WTC11 (cell line): ENCODE measurements at regions not wholly inside any gene's neighbourhood (a gene's known extent, or its start where the extent isn't known, plus 50 kb on each side); places are given as distances from the start of the nearest gene placed in this dataset.

ENCODE experiments used
- ATAC-seq: fragments of 200-7000 bp; cut with Tn5 transposase; 2 replicates; pipeline ENCODE4 v1.10.0; 2021; ENCODE audit warnings: mild to moderate bottlenecking, moderate library complexity
- CTCF ChIA-PET: fragments of 300-600 bp; sonication (Branson Sonifier 250); formaldehyde crosslinking; loops from one replicate; lab custom pipeline; 2021; ENCODE audit warnings: antibody characterized with exemption; lab: Charles Lee
- POLR2A ChIA-PET: fragments of 350-600 bp; sonication (Branson Sonifier 250); formaldehyde crosslinking; loops from one replicate; lab custom pipeline; 2021; ENCODE audit warnings: antibody characterized with exemption; lab: Charles Lee
- DNase-seq: peaks from one replicate; pipeline ENCODE4 v3.0.0; 2021; ENCODE audit warnings: low spot score
- H3K27ac Mint-ChIP-seq: 2 replicates; pipeline ENCODE4 v1.8.0; 2021; ENCODE audit warnings: mixed read lengths
- H3K27me3 Mint-ChIP-seq: 2 replicates; pipeline ENCODE4 v1.8.0; 2021; ENCODE audit warnings: low read depth, mild to moderate bottlenecking, moderate library complexity, mixed read lengths
- H3K36me3 Mint-ChIP-seq: 2 replicates; pipeline ENCODE4 v1.8.0; 2021; ENCODE audit warnings: mixed read lengths
- H3K4me1 Mint-ChIP-seq: 2 replicates; pipeline ENCODE4 v1.8.0; 2022; ENCODE audit warnings: mixed read lengths
- H3K4me3 Mint-ChIP-seq: 2 replicates; pipeline ENCODE4 v1.8.0; 2021; ENCODE audit warnings: mild to moderate bottlenecking, moderate library complexity, mixed read lengths
- H3K9me3 Mint-ChIP-seq: 2 replicates; pipeline ENCODE4 v1.8.0; 2021; ENCODE audit warnings: mixed read lengths
- AR ChIP-seq: fragments of 250-450 bp; sonication (Bioruptor Pico); IDR thresholded peaks from 2 replicates; pipeline ENCODE4 v1.9.0; 2021; ENCODE audit warnings: mild to moderate bottlenecking
- ATF3 ChIP-seq: sonication (generic); formaldehyde crosslinking; conservative IDR thresholded peaks from 2 replicates; pipeline ENCODE4 v1.8.1; 2022; ENCODE audit warnings: mild to moderate bottlenecking, missing genetic modification reagents
- CBFB ChIP-seq: sonication (generic); formaldehyde crosslinking; IDR thresholded peaks from 2 replicates; pipeline ENCODE4 v1.8.1; 2022; ENCODE audit warnings: mild to moderate bottlenecking, low read depth, missing genetic modification reagents
- HMGXB4 ChIP-seq: sonication (generic); formaldehyde crosslinking; IDR thresholded peaks from 2 replicates; pipeline ENCODE4 v1.8.1; 2023; ENCODE audit warnings: mild to moderate bottlenecking, moderate library complexity, missing genetic modification reagents
- IRF2 ChIP-seq: sonication (generic); formaldehyde crosslinking; IDR thresholded peaks from 2 replicates; pipeline ENCODE4 v1.8.0; 2022; ENCODE audit warnings: low read depth, missing genetic modification reagents, borderline replicate concordance
- MAX ChIP-seq: sonication (generic); formaldehyde crosslinking; IDR thresholded peaks from 2 replicates; pipeline ENCODE4 v1.8.0; 2022; ENCODE audit warnings: mild to moderate bottlenecking, missing genetic modification reagents
- NFATC4 ChIP-seq: fragments of 250-450 bp; sonication (Bioruptor Pico); IDR thresholded peaks from 2 replicates; pipeline ENCODE4 v1.9.0; 2021; ENCODE audit warnings: mild to moderate bottlenecking
- NR3C1 ChIP-seq: sonication (generic); formaldehyde crosslinking; conservative IDR thresholded peaks from 2 replicates; pipeline ENCODE4 v1.8.1; 2023; ENCODE audit warnings: low read depth, mild to moderate bottlenecking, missing genetic modification reagents
- PRRX2 ChIP-seq: fragments of 250-450 bp; sonication (Bioruptor Pico); IDR thresholded peaks from 2 replicates; pipeline ENCODE4 v1.8.0; 2021; ENCODE audit warnings: mild to moderate bottlenecking
- TP53 ChIP-seq: sonication (generic); formaldehyde crosslinking; IDR thresholded peaks from 2 replicates; pipeline ENCODE4 v1.8.1; 2023; ENCODE audit warnings: mild to moderate bottlenecking, missing genetic modification reagents
- ZMAT4 ChIP-seq: fragments of 250-450 bp; sonication (Bioruptor Pico); IDR thresholded peaks from 2 replicates; pipeline ENCODE4 v1.9.0; 2021; ENCODE audit warnings: mild to moderate bottlenecking
- ZNF219 ChIP-seq: sonication (generic); formaldehyde crosslinking; IDR thresholded peaks from 2 replicates; pipeline ENCODE4 v1.8.0; 2023; ENCODE audit warnings: missing genetic modification reagents, mild to moderate bottlenecking, borderline replicate concordance
- ZNF281 ChIP-seq: sonication (generic); formaldehyde crosslinking; IDR thresholded peaks from 2 replicates; pipeline ENCODE4 v1.8.0; 2023; ENCODE audit warnings: mild to moderate bottlenecking, missing genetic modification reagents
- ZNF396 ChIP-seq: fragments of 250-450 bp; sonication (Bioruptor Pico); IDR thresholded peaks from 2 replicates; pipeline ENCODE4 v1.8.0; 2021; ENCODE audit warnings: mild to moderate bottlenecking, moderate library complexity, borderline replicate concordance
- ZNF532 ChIP-seq: fragments of 250-450 bp; sonication (Bioruptor Pico); IDR thresholded peaks from 2 replicates; pipeline ENCODE4 v1.9.0; 2021; ENCODE audit warnings: mild to moderate bottlenecking, borderline replicate concordance

- TF ChIP-seq ZNF281 (CRISPR knock-in tag) (no peak), ZNF396 (CRISPR knock-in tag) (no peak), MAX (CRISPR knock-in tag) (no peak), AR (CRISPR knock-in tag) (no peak), NFATC4 (CRISPR knock-in tag) (no peak), ZNF219 (CRISPR knock-in tag) (no peak), CBFB (CRISPR knock-in tag) (no peak)
- TF ChIP-seq, all 79 proteins: peak for 0
These were observed 303.2 kb upstream of the GHITM start (continued) for GRCh38 chr10:83835945-83836745.

GRCh38 chr10:83848677-83849076 is 290.6 kb upstream of the GHITM start:
- POLR2A ChIA-PET, result no interaction called here

GRCh38 chr10:83849150-83849549 is 290.2 kb upstream of the GHITM start:
- H3K36me3 Mint-ChIP-seq, result no peaks in the 10 kb centered on the region
- CTCF ChIA-PET, result no interaction called here
- DNase-seq (no peak), ATAC-seq (no peak)
- H3K9me3 Mint-ChIP-seq, result peaks cover 11% of the 10 kb centered on the region
- no peaks in the 10 kb centered on the region for H3K4me1 Mint-ChIP-seq
- no peaks in the 10 kb centered on the region for H3K27me3 Mint-ChIP-seq
- POLR2A ChIA-PET, result no interaction called here
- H3K27ac Mint-ChIP-seq, result no peak overlapping the region
- no peak overlapping the region for H3K4me3 Mint-ChIP-seq
- no peak for TF ChIP-seq ZNF532
- no peak for TF ChIP-seq ZNF281 (CRISPR knock-in tag)
- no peak for TF ChIP-seq IRF2 (CRISPR knock-in tag)
- no peak for TF ChIP-seq TP53 (CRISPR knock-in tag)
- TF ChIP-seq NR3C1 (CRISPR knock-in tag), result no peak
- no peak for TF ChIP-seq HMGXB4
- no peak for TF ChIP-seq PRRX2 (CRISPR knock-in tag)
- TF ChIP-seq ZNF219 (CRISPR knock-in tag), result no peak

More at GRCh38 chr10:83848677-83849076, 290.6 kb upstream of the GHITM start:
- no peak overlapping the region for H3K4me3 Mint-ChIP-seq
- TF ChIP-seq ATF3 (CRISPR knock-in tag), result no peak
- no peak for TF ChIP-seq ZMAT4 (CRISPR knock-in tag)
- ATAC-seq, result no peak
- no peaks in the 10 kb centered on the region for H3K36me3 Mint-ChIP-seq
- H3K27ac Mint-ChIP-seq, result no peak overlapping the region
- no peak for DNase-seq
- H3K9me3 Mint-ChIP-seq, result peaks cover 7% of the 10 kb centered on the region
- H3K27me3 Mint-ChIP-seq, result no peaks in the 10 kb centered on the region
- H3K4me1 Mint-ChIP-seq, result no peaks in the 10 kb centered on the region
- CTCF ChIA-PET, result no interaction called here
